Embryonic facial prominence (tissue), 1 donor: ENCODE measurements at regions not wholly inside any gene's neighbourhood (a gene's known extent, or its start where the extent isn't known, plus 50 kb on each side); places are given as distances from the start of the nearest gene placed in this dataset.
"Not testable (repeated sequence)": the region's sequence is repeated elsewhere in the genome, so short reads cannot be mapped to it uniquely, and the experiment has no call there.

Experiments
- DNase-seq: peaks from one replicate; pipeline ENCODE4 v3.0.0-alpha.2; 2016; ENCODE audit errors: extremely low spot score

GRCh38 chr11:92425127-92425526 lies 200.5 kb downstream of the FAT3 start:
- DNase-seq = no peak

- no peak for DNase-seq
These were observed 207.9 kb downstream of the FAT3 start for GRCh38 chr11:92432515-92432914.

GRCh38 chr11:92436034-92436920 lies 211.7 kb downstream of the FAT3 start:
- DNase-seq = no peak

GRCh38 chr11:92439133-92439532 lies 214.5 kb downstream of the FAT3 start:
- no peak for DNase-seq

- DNase-seq = no peak
These were observed 216.3 kb downstream of the FAT3 start for GRCh38 chr11:92440701-92441442.

- DNase-seq = no peak
These were observed 216.8 kb downstream of the FAT3 start for GRCh38 chr11:92441443-92441726.

- no peak for DNase-seq
These were observed 218.6 kb downstream of the FAT3 start for GRCh38 chr11:92443199-92443598.

GRCh38 chr11:92447586-92447985 lies 223.0 kb downstream of the FAT3 start:
- no peak for DNase-seq

- DNase-seq = no peak
These were observed 224.6 kb downstream of the FAT3 start for GRCh38 chr11:92449222-92449621.

- no peak for DNase-seq
These were observed 225.2 kb downstream of the FAT3 start for GRCh38 chr11:92449780-92450179.

GRCh38 chr11:92451063-92451462 lies 226.4 kb downstream of the FAT3 start:
- DNase-seq = no peak

GRCh38 chr11:92453055-92453454 lies 228.4 kb downstream of the FAT3 start:
- DNase-seq = no peak

GRCh38 chr11:92455210-92455790 lies 230.7 kb downstream of the FAT3 start:
- no peak for DNase-seq

GRCh38 chr11:92457250-92457649 lies 232.6 kb downstream of the FAT3 start:
- DNase-seq = no peak

- DNase-seq = no peak
These were observed 233.9 kb downstream of the FAT3 start for GRCh38 chr11:92458486-92458885.

GRCh38 chr11:92460213-92460612 lies 235.6 kb downstream of the FAT3 start:
- no peak for DNase-seq

GRCh38 chr11:92461447-92461846 lies 236.8 kb downstream of the FAT3 start:
- DNase-seq = no peak

- DNase-seq = no peak
These were observed 238.2 kb downstream of the FAT3 start for GRCh38 chr11:92462821-92463220.

- DNase-seq = no peak
These were observed 240.2 kb downstream of the FAT3 start for GRCh38 chr11:92464822-92465221.

- not testable (repeated sequence) for DNase-seq
These were observed 240.8 kb downstream of the FAT3 start for GRCh38 chr11:92465410-92465809.

GRCh38 chr11:92473736-92474135 lies 249.1 kb downstream of the FAT3 start:
- no peak for DNase-seq

GRCh38 chr11:92475316-92475715 lies 250.7 kb downstream of the FAT3 start:
- DNase-seq = no peak

GRCh38 chr11:92475819-92476218 lies 251.2 kb downstream of the FAT3 start:
- no peak for DNase-seq
